GM23338 (cell line): ENCODE measurements at regions not wholly inside any gene's neighbourhood (a gene's known extent, or its start where the extent isn't known, plus 50 kb on each side); places are given as distances from the start of the nearest gene placed in this dataset.

Source experiments
- ATAC-seq: fragments of 200-7000 bp; cut with Tn5 transposase; 3 replicates; pipeline ENCODE4 v1.9.1; 2020
- DNase-seq: peaks from one replicate; pipeline ENCODE4 v3.0.0-alpha.2; 2015; ENCODE audit warnings: low spot score
- H2AFZ ChIP-seq: fragments of 200-600 bp; sonication (generic); 2 replicates; pipeline ENCODE4 v1.8.0; 2016; ENCODE audit warnings: antibody characterized with exemption, mild to moderate bottlenecking, moderate library complexity
- H3F3A ChIP-seq: fragments of 200-600 bp; sonication (generic); replicated peaks from 2 replicates; pipeline ENCODE4 v1.8.0; 2017; ENCODE audit warnings: antibody characterized with exemption, mixed run types, low read depth
- H3K27ac ChIP-seq: fragments of 200-600 bp; sonication (generic); 2 replicates; pipeline ENCODE4 v1.6.1; 2016; ENCODE audit warnings: low read depth
- H3K27me3 ChIP-seq: fragments of 200-600 bp; sonication (generic); 2 replicates; pipeline ENCODE4 v1.8.0; 2016; ENCODE audit warnings: mild to moderate bottlenecking, mixed run types, moderate library complexity; ENCODE audit not compliant: insufficient read depth
- H3K36me3 ChIP-seq: fragments of 200-600 bp; sonication (generic); 2 replicates; pipeline ENCODE4 v1.8.0; 2016; ENCODE audit warnings: mild to moderate bottlenecking; ENCODE audit not compliant: insufficient read depth
- H3K4me1 ChIP-seq: fragments of 200-600 bp; sonication (generic); 2 replicates; pipeline ENCODE4 v1.8.0; 2016; ENCODE audit warnings: mild to moderate bottlenecking, moderate library complexity; ENCODE audit not compliant: insufficient read depth
- H3K4me2 ChIP-seq: fragments of 200-600 bp; sonication (generic); 2 replicates; pipeline ENCODE4 v1.7.1; 2017; ENCODE audit warnings: mixed run types
- H3K4me3 ChIP-seq: fragments of 200-600 bp; sonication (generic); 2 replicates; pipeline ENCODE4 v1.6.1; 2016; ENCODE audit warnings: mixed run types
- H3K79me2 ChIP-seq: fragments of 200-600 bp; sonication (generic); replicated peaks from 2 replicates; pipeline ENCODE4 v1.8.0; 2017; ENCODE audit warnings: mild to moderate bottlenecking; ENCODE audit not compliant: insufficient read depth
- H3K9me2 ChIP-seq: fragments of 200-600 bp; sonication (generic); 2 replicates; pipeline ENCODE4 v1.8.0; 2017; ENCODE audit not compliant: insufficient read depth
- H4K20me1 ChIP-seq: fragments of 200-600 bp; sonication (generic); replicated peaks from 2 replicates; pipeline ENCODE4 v1.8.0; 2017; ENCODE audit warnings: mild to moderate bottlenecking; ENCODE audit not compliant: insufficient read depth
- H3K27ac Mint-ChIP-seq: 2 replicates; pipeline ENCODE4 v1.8.0; 2020; ENCODE audit warnings: inconsistent platforms, mild to moderate bottlenecking, moderate library complexity, mixed read lengths
- H3K27me3 Mint-ChIP-seq: 3 replicates; pipeline ENCODE4 v1.8.0; 2022; ENCODE audit warnings: low read depth, mild to moderate bottlenecking, moderate library complexity, mixed read lengths, inconsistent platforms; ENCODE audit not compliant: insufficient read depth, poor library complexity
- H3K36me3 Mint-ChIP-seq: 3 replicates; pipeline ENCODE4 v1.8.0; 2021; ENCODE audit warnings: low read depth, mild to moderate bottlenecking, inconsistent platforms, moderate library complexity, mixed read lengths
- H3K4me1 Mint-ChIP-seq: 3 replicates; pipeline ENCODE4 v1.8.0; 2020; ENCODE audit warnings: mild to moderate bottlenecking, inconsistent platforms, mixed read lengths
- H3K4me3 Mint-ChIP-seq: 3 replicates; pipeline ENCODE4 v1.8.0; 2021; ENCODE audit warnings: moderate library complexity, mild to moderate bottlenecking, inconsistent platforms, mixed read lengths
- H3K9me3 Mint-ChIP-seq: 3 replicates; pipeline ENCODE4 v1.8.0; 2020; ENCODE audit warnings: moderate library complexity, mild to moderate bottlenecking, inconsistent platforms, mixed read lengths
- EZH2 ChIP-seq: fragments of 200-600 bp; sonication (generic); IDR thresholded peaks from one replicate; pipeline ENCODE4 v1.8.0; 2017; ENCODE audit warnings: antibody characterized with exemption, mild to moderate bottlenecking, low read depth; ENCODE audit not compliant: unreplicated experiment
- EZH2phosphoT487 ChIP-seq: fragments of 200-600 bp; sonication (generic); IDR thresholded peaks from one replicate; pipeline ENCODE4 v1.8.1; 2018; ENCODE audit warnings: antibody characterized with exemption; ENCODE audit not compliant: unreplicated experiment
- NANOG ChIP-seq: IDR thresholded peaks from 2 replicates; pipeline ENCODE4 v1.6.1; 2016; ENCODE audit warnings: antibody characterized with exemption, borderline replicate concordance
- STAT1 ChIP-seq: IDR thresholded peaks from one replicate; pipeline ENCODE4 v1.6.1; 2016; ENCODE audit warnings: antibody characterized with exemption; ENCODE audit not compliant: unreplicated experiment
- ZNF331 ChIP-seq: fragments of 250-450 bp; sonication (Bioruptor Pico); IDR thresholded peaks from 2 replicates; pipeline ENCODE4 v1.5.0; 2020; ENCODE audit warnings: low read depth, mild to moderate bottlenecking, moderate library complexity
- ZNF462 ChIP-seq: fragments of 250-450 bp; sonication (Bioruptor Pico); IDR thresholded peaks from 2 replicates; pipeline ENCODE4 v1.5.0; 2020; ENCODE audit warnings: mild to moderate bottlenecking, moderate library complexity
- TF ChIP-seq, protein P1 (sequence below), 2 experiments: fragments of 200-600 bp in 1 of 2; sonication (generic) in 1 of 2; conservative IDR thresholded peaks; 2 replicates each; pipeline versions ENCODE4 v1.5.1 to v1.6.1; 2016 to 2017; ENCODE audit warnings: antibody characterized with exemption in 2 of 2, low read depth in 2 of 2, mild to moderate bottlenecking in 2 of 2, moderate library complexity in 1 of 2

DNA sequence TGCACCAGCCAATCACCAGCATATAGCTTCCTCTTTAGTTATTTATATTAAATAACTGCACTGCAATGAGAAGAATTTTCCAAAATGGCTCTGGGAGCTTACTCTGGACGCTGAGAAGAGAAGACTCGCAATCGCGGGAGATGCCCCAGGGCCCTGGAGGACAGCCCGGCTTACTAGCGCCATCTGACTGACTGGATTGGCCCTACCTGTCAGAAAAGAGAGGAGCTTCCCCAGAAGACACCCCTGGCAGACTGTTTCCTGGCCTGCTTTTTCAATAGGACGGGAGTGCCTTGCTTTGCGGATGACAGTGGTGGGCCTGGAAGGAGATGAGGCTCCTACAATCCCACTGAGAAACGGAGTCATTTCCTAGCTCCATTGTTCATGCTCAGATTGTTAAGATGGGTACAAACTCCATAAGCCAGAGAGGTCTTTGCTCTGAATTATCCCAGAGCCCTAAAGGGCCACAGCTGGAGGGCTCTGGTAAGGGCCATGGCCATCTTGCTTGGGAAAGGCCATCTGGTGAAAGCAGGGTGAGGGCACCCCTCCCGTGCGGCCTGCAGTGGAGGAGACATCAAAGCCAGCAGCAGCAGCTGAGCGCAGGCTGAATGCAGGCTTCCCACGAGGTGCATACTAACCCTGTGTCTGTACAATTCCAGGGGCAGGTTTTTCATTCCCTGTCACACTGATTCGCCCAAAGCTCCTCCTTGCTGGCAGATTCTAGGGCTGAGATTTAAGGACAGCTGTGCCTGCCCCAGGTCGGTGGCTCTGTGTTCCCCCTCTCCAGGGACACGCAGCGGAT is 92.1 kb downstream of the GALR1 start:
- Histone ChIP-seq H3K36me3 (no peaks in the 10 kb centered on the region), H3K4me1 (peaks cover 15% of the 10 kb centered on the region), H4K20me1 (no peaks in the 10 kb centered on the region), H3K4me3 (no peak overlapping the region), H2AFZ (0 out of 2 replicates have a peak overlapping the region, but pooled peaks have one; percentile 5), H3K27me3 (no peaks in the 10 kb centered on the region), H3K9me2 (no peaks in the 10 kb centered on the region), H3F3A (no peaks in the 10 kb centered on the region), H3K79me2 (no peaks in the 10 kb centered on the region), H3K4me2 (no peak overlapping the region), H3K27ac (no peak overlapping the region)
- Mint-ChIP-seq H3K27ac (no peak overlapping the region), H3K9me3 (no peaks in the 10 kb centered on the region; the same call in 1 of the 3 replicates), H3K27me3 (peaks cover 4% of the 10 kb centered on the region), H3K4me3 (no peak overlapping the region), H3K36me3 (no peaks in the 10 kb centered on the region), H3K4me1 (peaks cover 18% of the 10 kb centered on the region)
- TF ChIP-seq, protein P1, sequence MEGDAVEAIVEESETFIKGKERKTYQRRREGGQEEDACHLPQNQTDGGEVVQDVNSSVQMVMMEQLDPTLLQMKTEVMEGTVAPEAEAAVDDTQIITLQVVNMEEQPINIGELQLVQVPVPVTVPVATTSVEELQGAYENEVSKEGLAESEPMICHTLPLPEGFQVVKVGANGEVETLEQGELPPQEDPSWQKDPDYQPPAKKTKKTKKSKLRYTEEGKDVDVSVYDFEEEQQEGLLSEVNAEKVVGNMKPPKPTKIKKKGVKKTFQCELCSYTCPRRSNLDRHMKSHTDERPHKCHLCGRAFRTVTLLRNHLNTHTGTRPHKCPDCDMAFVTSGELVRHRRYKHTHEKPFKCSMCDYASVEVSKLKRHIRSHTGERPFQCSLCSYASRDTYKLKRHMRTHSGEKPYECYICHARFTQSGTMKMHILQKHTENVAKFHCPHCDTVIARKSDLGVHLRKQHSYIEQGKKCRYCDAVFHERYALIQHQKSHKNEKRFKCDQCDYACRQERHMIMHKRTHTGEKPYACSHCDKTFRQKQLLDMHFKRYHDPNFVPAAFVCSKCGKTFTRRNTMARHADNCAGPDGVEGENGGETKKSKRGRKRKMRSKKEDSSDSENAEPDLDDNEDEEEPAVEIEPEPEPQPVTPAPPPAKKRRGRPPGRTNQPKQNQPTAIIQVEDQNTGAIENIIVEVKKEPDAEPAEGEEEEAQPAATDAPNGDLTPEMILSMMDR (conservative IDR thresholded peaks at IDR 0.05; ENCODE audit: low read depth in 2 of 2): peak in 1 of 2 experiments; percentile 46; a peak in 2 of 4 replicates
- TF ChIP-seq STAT1 (no peak), EZH2 (no peak)
- ATAC-seq: no peak
- DNase-seq: peak; percentile 20

DNA sequence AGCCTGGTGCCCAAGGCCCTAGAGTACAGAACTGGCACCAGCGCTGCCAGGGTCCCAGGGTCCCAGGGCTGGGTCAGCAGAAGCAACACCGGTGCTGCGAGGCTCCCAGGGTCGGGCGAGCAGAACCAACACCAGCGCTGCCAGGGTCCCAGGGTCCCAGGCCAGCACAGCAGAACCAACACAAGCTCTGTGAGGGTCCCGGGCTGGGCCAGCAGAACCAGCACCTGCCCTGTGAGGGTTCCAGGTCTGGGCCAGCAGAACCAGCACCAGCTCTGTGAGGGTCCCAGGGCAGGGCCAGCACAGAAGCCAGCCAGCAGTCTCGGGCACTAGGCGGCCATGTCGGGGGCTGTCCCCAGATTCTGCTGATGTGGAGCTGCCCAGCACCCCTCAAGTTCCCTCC is 93.1 kb downstream of the GALR1 start:
- Histone ChIP-seq H3K4me2 (no peak overlapping the region), H3K9me2 (no peaks in the 10 kb centered on the region), H2AFZ (no peak overlapping the region), H3K36me3 (no peaks in the 10 kb centered on the region), H3K4me3 (no peak overlapping the region), H3K27me3 (no peaks in the 10 kb centered on the region), H3K79me2 (no peaks in the 10 kb centered on the region), H3F3A (no peaks in the 10 kb centered on the region), H4K20me1 (no peaks in the 10 kb centered on the region), H3K4me1 (peaks cover 6% of the 10 kb centered on the region), H3K27ac (no peak overlapping the region)
- H3K27ac Mint-ChIP-seq: no peak overlapping the region
- ATAC-seq (no peak), DNase-seq (no peak)
- TF ChIP-seq NANOG: no peak
- peaks cover 4% of the 10 kb centered on the region for H3K27me3 Mint-ChIP-seq
- H3K9me3 Mint-ChIP-seq: peaks cover 2% of the 10 kb centered on the region; the same call in 2 of the 3 replicates
- no peak overlapping the region for H3K4me3 Mint-ChIP-seq
- no peaks in the 10 kb centered on the region for H3K36me3 Mint-ChIP-seq
- H3K4me1 Mint-ChIP-seq: peaks cover 11% of the 10 kb centered on the region

DNA sequence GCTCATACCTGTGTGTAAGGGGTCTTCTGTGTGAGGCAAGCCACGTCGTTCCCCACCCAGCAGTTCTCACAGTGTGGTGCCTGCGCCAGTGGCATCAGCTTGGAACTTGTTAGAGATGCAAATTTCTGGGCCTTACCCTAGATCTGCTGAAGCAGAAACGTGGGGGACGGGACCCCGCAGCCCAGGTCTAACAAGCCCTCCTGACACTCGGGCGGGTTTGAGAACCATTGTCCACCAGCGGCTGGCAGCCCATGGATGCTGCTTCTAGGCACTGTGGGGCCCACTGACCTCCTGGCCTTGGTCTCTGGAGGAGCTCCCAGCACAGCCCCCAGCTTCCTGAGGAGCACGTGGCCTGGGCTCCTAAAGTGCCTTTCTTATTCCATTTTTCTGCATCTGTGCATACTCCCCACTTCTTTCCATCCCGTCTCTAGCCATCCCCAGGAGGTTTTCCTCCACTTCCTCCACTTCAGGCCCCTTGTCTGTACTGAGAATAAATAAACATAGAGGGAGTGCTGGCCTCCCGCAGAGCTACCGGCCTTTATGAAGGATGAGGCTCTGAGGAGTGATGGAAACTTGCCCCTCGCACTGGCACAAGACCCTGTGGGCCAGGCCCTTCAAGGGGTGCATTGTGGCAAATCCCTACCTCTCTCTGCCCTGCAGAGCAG is 94.3 kb downstream of the GALR1 start:
- Mint-ChIP-seq H3K4me1 (peaks cover 8% of the 10 kb centered on the region), H3K4me3 (no peak overlapping the region), H3K9me3 (peaks cover 4% of the 10 kb centered on the region; the same call in 2 of the 3 replicates), H3K27ac (no peak overlapping the region), H3K36me3 (no peaks in the 10 kb centered on the region), H3K27me3 (peaks cover 4% of the 10 kb centered on the region)
- DNase-seq (no peak), ATAC-seq (no peak)
- Histone ChIP-seq H3K79me2 (no peaks in the 10 kb centered on the region), H3K27ac (no peak overlapping the region), H3K9me2 (no peaks in the 10 kb centered on the region), H3K4me1 (no peaks in the 10 kb centered on the region), H3K27me3 (no peaks in the 10 kb centered on the region), H2AFZ (0 out of 2 replicates have a peak overlapping the region, but pooled peaks have one; percentile 10), H3F3A (no peaks in the 10 kb centered on the region), H4K20me1 (no peaks in the 10 kb centered on the region), H3K4me3 (no peak overlapping the region), H3K36me3 (no peaks in the 10 kb centered on the region), H3K4me2 (no peak overlapping the region)
- TF ChIP-seq ZNF462 (CRISPR knock-in tag) (no peak), EZH2phosphoT487 (no peak), ZNF331 (CRISPR knock-in tag) (no peak)
